GM21619 (cell line): ENCODE measurements at regions not wholly inside any gene's neighbourhood (a gene's known extent, or its start where the extent isn't known, plus 50 kb on each side); places are given as distances from the start of the nearest gene placed in this dataset.

ENCODE experiments used
- ATAC-seq: cut with Tn5 transposase; IDR thresholded peaks from one replicate; pipeline ENCODE4 v1.9.1; 2021; ENCODE audit not compliant: unreplicated experiment

GRCh38 chr18:67919316-67919715, 402.8 kb upstream of the DSEL start:
- no peak for ATAC-seq

- no peak for ATAC-seq
These were observed 399.6 kb upstream of the DSEL start for GRCh38 chr18:67916097-67916496.

GRCh38 chr18:67913040-67913439, 396.5 kb upstream of the DSEL start:
- no peak for ATAC-seq

GRCh38 chr18:67901573-67901972, 385.1 kb upstream of the DSEL start:
- no peak for ATAC-seq

GRCh38 chr18:67896451-67896850, 379.9 kb upstream of the DSEL start:
- ATAC-seq, result no peak

GRCh38 chr18:67893916-67894315, 377.4 kb upstream of the DSEL start:
- ATAC-seq, result no peak

DNA sequence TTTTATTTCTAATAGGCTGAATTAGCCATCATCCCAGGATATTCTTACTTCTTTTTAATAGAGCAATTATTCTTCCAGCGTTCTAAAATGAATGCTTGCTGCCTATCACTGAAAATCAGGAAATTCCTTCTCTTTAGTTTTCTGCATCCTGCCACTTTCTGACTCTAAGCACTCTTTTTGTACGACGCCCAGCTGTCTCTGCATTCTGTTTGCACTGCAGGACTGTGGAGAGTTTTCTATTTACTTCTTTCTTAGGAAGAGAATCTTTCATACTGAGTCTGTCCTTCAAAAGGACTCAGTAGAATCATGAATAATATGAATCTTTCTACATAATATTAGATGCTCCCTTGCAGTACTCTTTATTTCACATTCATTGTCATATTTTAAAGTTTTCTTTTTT, 360.4 kb upstream of the DSEL start:
- no peak for ATAC-seq

DNA sequence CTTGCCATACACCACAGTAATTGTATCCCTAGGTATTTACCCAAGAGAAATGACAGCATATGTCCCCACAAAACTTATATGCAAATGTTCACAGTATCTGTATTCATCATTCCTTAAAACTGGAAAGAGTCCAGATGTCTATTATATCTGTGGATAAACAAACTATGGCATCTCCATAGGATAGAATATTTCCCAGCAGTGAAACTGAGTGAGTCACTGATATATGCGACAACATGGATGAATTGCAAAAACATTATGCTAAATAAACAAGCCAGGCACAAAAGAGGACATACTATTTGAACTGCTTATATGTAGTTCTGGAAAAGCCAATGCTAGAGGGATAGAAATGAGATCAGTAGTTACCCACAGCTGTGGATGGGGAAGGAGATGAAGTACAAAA, 359.4 kb upstream of the DSEL start:
- no peak for ATAC-seq

- no peak for ATAC-seq
These were observed 358.5 kb upstream of the DSEL start for GRCh38 chr18:67875060-67875459.

DNA sequence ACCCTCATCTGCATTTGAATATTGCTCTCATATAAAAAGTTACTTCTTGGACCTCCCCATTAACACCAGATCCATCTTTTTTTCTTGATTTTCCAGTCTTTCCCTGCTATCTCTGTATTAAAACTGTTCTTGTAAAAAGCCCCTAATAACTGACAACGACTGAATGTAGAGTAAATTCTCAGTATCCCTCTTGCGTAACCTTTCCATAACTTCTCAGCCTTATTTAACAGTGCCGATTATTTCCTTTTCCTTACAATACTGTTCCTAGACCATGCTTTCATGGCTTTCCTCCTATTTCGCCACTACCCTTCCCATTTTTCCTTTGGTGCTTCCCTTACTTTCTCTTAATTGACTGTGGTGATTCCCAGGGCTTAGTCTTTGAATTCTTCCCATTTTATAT, 348.9 kb upstream of the DSEL start:
- ATAC-seq, result no peak

DNA sequence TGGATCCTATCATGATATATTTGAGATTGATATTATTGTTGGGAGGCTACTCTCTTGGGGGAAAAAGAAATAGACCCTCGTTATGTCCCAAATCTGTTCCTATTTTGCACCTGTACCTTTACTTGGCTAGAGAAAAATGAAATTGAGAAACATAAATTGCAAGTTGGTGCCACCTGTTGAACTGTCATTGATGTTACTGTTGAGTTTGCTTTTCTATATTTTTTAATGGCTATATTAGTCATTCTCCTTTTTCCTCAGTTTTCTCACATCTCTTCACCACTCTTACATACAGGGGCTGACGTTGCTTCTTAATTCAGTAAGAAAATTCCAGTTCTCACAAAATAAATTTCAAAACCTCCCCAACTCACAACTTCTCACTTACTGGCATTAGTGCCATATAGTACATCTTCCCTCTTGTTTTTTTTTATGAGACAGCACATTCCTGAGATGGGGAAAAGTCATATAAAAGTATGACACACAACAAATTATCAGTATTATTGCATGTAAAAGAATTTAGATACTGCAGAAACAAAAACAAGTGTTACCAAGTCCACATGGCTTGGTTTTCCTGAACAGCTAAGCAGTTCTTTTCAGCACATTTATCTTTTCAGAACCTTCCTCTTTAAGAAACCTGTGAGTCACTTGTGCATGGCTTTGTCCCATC, 348.3 kb upstream of the DSEL start:
- no peak for ATAC-seq

DNA sequence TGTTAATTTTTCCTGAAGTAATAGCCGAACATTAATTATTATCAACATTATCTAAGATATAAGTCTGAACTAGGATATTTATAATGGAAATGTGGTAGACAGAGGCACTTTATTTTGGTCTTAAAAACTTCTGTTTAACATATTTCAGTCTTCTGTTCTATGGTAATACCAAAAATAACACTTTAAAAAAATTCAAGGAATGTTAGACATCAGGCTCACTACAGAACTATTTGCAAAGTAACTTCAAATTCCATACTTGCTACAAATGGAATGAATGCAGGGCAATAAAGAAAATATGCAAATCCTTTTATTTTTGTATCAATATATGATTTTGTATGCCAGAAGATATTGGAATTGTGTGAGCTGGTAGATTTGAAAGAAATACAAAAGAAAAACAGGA, 345.5 kb upstream of the DSEL start:
- ATAC-seq, result no peak

DNA sequence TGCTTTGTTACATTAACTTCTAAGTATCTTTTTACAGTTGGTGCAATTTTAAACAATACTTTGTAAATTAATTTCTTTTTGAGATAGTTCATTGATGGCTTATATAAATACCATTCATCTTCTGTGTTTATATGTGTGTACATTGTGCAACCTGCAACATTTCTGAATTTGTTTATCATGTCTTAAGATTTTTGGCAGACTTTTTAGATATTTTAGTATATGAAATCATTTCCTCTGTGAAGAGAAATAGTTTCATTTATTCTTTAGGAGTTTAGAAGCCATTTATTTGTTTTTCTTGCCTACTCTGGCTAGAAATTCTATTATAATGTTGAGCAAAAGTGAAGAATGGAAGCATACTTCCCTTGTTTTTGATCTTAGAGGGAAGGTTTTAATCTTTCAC, 337.8 kb upstream of the DSEL start:
- no peak for ATAC-seq

DNA sequence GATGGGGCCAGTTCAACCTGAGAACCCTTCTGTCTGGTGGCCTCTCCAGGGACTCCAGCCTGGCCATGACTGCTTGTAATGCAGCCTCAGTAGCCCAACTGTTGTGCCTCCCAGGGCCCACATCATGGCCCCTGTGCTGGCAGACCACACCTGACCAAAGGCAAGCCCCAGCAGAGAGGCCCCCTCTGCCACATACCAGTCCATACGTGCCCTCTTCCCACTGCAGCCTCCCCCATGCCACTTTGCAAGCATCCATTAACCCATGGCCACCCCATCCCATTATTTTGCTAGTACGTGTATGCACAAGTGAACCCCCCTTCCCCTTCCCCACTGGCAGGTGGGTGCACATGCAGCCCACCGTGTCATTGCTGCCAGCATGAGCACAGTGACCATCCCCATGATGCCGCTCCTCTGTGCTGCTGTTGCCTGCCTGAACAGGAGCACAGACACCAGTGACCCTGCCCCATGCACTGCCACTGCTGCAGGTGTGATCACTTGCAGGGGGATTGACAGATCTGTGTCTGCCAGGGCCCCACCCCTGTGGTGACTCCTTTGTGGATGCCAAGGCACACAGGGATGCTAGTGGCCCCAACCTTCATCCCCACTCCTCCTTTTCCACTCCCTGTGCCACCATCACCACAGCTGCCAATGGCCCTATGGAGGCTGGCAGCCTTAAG, 330.0 kb upstream of the DSEL start:
- ATAC-seq, result no peak

DNA sequence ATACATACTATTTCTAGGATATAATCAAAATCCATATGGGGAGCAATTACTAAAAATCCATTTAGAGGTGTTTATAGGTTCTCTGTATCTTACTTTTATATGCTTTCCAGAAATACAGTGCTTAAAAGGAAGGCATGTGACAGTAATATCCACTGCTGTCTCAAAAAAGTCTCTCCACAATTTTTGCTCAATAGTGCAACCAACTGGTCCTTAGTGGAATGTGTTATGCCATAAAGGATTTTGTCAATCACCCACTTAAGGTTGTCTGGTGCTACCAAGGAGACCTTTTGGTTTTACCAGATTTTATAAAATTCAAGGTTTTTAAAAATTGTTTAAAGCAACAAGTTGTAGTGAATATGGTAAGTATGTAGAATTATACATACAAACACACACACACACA, 328.5 kb upstream of the DSEL start:
- ATAC-seq, result no peak

DNA sequence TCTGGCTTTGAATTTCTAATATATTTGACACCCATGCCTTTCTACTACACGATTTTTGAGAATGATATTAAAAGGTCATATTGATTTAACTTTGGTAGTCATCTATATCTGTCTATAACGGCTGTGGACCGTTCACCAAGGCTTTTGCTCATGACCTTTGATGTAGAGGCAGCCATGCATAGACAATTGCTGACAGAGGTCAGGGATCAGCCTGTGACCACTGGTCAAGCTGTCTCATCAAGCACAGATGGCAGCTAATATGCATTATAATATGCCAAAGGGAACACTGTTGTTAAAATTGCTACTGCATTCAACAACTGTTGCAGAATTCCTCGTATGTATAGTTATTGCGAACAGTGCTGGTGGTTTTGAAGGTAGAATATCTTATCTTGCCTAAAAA, 323.9 kb upstream of the DSEL start:
- ATAC-seq, result no peak

GRCh38 chr18:67818432-67818831, 301.9 kb upstream of the DSEL start:
- ATAC-seq, result no peak

DNA sequence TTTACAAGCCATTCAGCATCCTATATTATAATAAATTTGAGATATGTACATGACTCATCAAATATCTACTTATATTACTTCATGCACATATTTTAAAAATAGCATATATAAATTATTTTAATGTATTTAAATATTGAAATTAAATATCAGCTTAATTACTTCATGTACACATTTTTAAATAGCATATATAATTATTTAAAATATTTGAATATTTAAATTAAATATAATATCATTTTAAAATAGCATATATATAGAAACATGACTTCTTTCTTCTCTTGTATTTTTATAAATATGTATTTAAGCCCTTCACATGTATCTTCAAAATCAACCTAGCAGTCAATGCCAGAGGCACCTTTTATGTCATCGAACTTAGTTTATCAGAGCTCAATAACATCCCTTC, 298.8 kb upstream of the DSEL start:
- ATAC-seq, result no peak

DNA sequence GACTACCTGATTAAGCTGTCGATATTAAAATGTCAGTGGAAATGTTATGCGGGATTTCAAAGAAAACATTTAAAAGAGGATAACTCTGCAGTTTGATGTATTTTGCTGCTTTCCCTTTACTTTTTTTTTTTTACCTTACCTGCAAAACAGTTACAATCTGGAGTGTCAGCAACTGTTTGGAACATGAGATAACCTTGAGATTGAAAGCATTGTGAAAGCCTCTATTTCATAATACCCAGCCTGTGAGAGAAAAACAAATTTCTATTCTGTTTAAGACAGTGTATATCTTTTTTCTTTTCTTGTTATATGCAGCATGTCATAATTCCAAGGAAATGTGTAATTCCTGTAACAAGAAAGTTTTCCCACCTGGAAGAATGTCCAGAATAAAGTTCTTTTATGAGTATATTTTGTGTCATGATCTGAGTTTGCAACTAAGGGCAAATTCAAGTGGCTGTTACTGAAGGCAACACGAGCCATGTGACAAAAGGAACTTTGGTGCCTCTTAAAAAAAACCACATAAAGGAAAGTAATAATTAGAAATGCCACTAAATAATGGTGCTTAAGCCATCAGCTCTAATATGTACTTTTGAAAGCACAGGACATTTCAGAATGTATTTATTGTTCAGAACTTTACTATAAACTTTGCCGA, 297.0 kb upstream of the DSEL start:
- ATAC-seq, result no peak

GRCh38 chr18:67805261-67805660, 288.7 kb upstream of the DSEL start:
- ATAC-seq, result no peak

GRCh38 chr18:67794521-67794920, 278.0 kb upstream of the DSEL start:
- no peak for ATAC-seq

GRCh38 chr18:67790527-67790926, 274.0 kb upstream of the DSEL start:
- ATAC-seq, result no peak

- no peak for ATAC-seq
These were observed 272.6 kb upstream of the DSEL start for GRCh38 chr18:67789165-67789545.
